CD14-positive monocyte (primary cell): ENCODE measurements at regions not wholly inside any gene's neighbourhood (a gene's known extent, or its start where the extent isn't known, plus 50 kb on each side); places are given as distances from the start of the nearest gene placed in this dataset.

Experiments used
- DNase-seq, 3 donors: peaks; one replicate each; pipeline ENCODE4 v3.0.0-alpha.2; 2011 to 2022
- H2AFZ ChIP-seq: 2 replicates; pipeline ENCODE4 v1.6.0; 2012; ENCODE audit warnings: mild to moderate bottlenecking, low read depth, low read length, inconsistent platforms; ENCODE audit not compliant: insufficient read depth, poor library complexity, severe bottlenecking
- H3K27ac ChIP-seq, 2 donors: 1 replicate in 1 of 2; 2 replicates in 1 of 2; pipeline ENCODE4 v1.5.1; 2012 to 2013; ENCODE audit warnings: low read length in 2 of 2, control low read depth in 1 of 2, inconsistent platforms in 1 of 2, low read depth in 1 of 2, mild to moderate bottlenecking in 1 of 2
- H3K27me3 ChIP-seq, 2 donors: one replicate each; pipeline versions ENCODE4 v1.6.0 to v1.6.1; 2011 to 2013; ENCODE audit warnings: low read length in 2 of 2; ENCODE audit not compliant: control insufficient read depth in 2 of 2, insufficient read depth in 2 of 2
- H3K36me3 ChIP-seq, 2 donors: replicated peaks in 1 of 2; 1 replicate in 1 of 2; 2 replicates in 1 of 2; pipeline versions ENCODE4 v1.5.1 to v1.6.1; 2012 to 2013; ENCODE audit warnings: low read length in 2 of 2, control low read depth in 1 of 2, inconsistent platforms in 1 of 2, mild to moderate bottlenecking in 1 of 2; ENCODE audit not compliant: insufficient read depth in 2 of 2, control insufficient read depth in 1 of 2
- H3K4me1 ChIP-seq, 2 donors: 1 replicate in 1 of 2; 2 replicates in 1 of 2; pipeline versions ENCODE4 v1.5.1 to v1.6.1; 2012 to 2013; ENCODE audit warnings: low read length in 2 of 2, control low read depth in 1 of 2, inconsistent platforms in 1 of 2, mild to moderate bottlenecking in 1 of 2, moderate library complexity in 1 of 2; ENCODE audit not compliant: insufficient read depth in 2 of 2, control insufficient read depth in 1 of 2
- H3K4me2 ChIP-seq: replicated peaks from 2 replicates; pipeline ENCODE3; 2012; ENCODE audit warnings: low read length, moderate library complexity, mild to moderate bottlenecking; ENCODE audit not compliant: poor library complexity, severe bottlenecking; ENCODE audit errors: extremely low read depth
- H3K4me3 ChIP-seq, 3 experiments: fragments of 200-600 bp in 1 of 3; sonication (generic) in 1 of 3; replicated peaks in 1 of 3; 1 replicate in 2 of 3; 2 replicates in 1 of 3; pipeline ENCODE4 v1.5.1; 2011 to 2013; ENCODE audit warnings: low read length in 3 of 3, mild to moderate bottlenecking in 3 of 3, control low read depth in 2 of 3, low read depth in 2 of 3, inconsistent platforms in 1 of 3, moderate library complexity in 1 of 3
- H3K79me2 ChIP-seq: 2 replicates; pipeline ENCODE4 v1.6.0; 2012; ENCODE audit warnings: mild to moderate bottlenecking, control low read depth, inconsistent platforms, low read length, moderate library complexity; ENCODE audit not compliant: insufficient read depth
- H3K9ac ChIP-seq: 2 replicates; pipeline ENCODE4 v1.6.0; 2017; ENCODE audit warnings: low read length, mild to moderate bottlenecking; ENCODE audit not compliant: insufficient read depth, poor library complexity, severe bottlenecking
- H3K9me3 ChIP-seq, 2 donors: replicated peaks in 1 of 2; 1 replicate in 1 of 2; 2 replicates in 1 of 2; pipeline versions ENCODE4 v1.5.1 to v1.6.1; 2012 to 2013; ENCODE audit warnings: low read length in 2 of 2, control low read depth in 1 of 2; ENCODE audit not compliant: control insufficient read depth in 1 of 2, insufficient read depth in 1 of 2
- H4K20me1 ChIP-seq: 2 replicates; pipeline ENCODE4 v1.6.0; 2012; ENCODE audit warnings: mild to moderate bottlenecking, low read length, control low read depth, moderate library complexity; ENCODE audit not compliant: insufficient read depth
- H3K27ac Mint-ChIP-seq, 7 donors: one replicate each; pipeline ENCODE4 v1.8.0; 2020; ENCODE audit warnings: mild to moderate bottlenecking in 7 of 7, mixed read lengths in 7 of 7, moderate library complexity in 6 of 7, inconsistent platforms in 2 of 7
- H3K27me3 Mint-ChIP-seq, 3 donors: one replicate each; pipeline ENCODE4 v1.8.0; 2021 to 2022; ENCODE audit warnings: low read depth in 3 of 3, mild to moderate bottlenecking in 3 of 3, mixed read lengths in 3 of 3, moderate library complexity in 3 of 3, inconsistent platforms in 1 of 3
- H3K36me3 Mint-ChIP-seq, 2 donors: one replicate each; pipeline ENCODE4 v1.8.0; 2020; ENCODE audit warnings: mixed read lengths in 2 of 2, inconsistent platforms in 1 of 2, mild to moderate bottlenecking in 1 of 2
- H3K4me1 Mint-ChIP-seq: one replicate; pipeline ENCODE4 v1.8.0; 2020; ENCODE audit warnings: mild to moderate bottlenecking, mixed read lengths
- H3K4me3 Mint-ChIP-seq, 2 donors: one replicate each; pipeline ENCODE4 v1.8.0; 2020; ENCODE audit warnings: mild to moderate bottlenecking in 2 of 2, mixed read lengths in 2 of 2, moderate library complexity in 1 of 2
- H3K9me3 Mint-ChIP-seq, 7 donors: one replicate each; pipeline ENCODE4 v1.8.0; 2020 to 2022; ENCODE audit warnings: mixed read lengths in 7 of 7, mild to moderate bottlenecking in 6 of 7, moderate library complexity in 6 of 7, inconsistent platforms in 2 of 7
- WGBS: methylation state at CpG from one replicate; pipeline ENCODE4 v1.1.5; 2013; ENCODE audit warnings: missing lambda C conversion rate; ENCODE audit not compliant: insufficient coverage; 5-methylcytosine and 5-hydroxymethylcytosine counted together
- intact Hi-C, 2 donors: fragments of 100-400 bp; cut with micrococcal nuclease; formaldehyde crosslinking; loops; one replicate each; pipeline versions ENCODE4 v1.15.0 to v1.15.1; 2023
- TF ChIP-seq, protein P1 (sequence below): fragments of 200-600 bp; IDR thresholded peaks from one replicate; pipeline ENCODE4 v1.8.0; 2022; ENCODE audit warnings: antibody characterized with exemption, mild to moderate bottlenecking

DNA sequence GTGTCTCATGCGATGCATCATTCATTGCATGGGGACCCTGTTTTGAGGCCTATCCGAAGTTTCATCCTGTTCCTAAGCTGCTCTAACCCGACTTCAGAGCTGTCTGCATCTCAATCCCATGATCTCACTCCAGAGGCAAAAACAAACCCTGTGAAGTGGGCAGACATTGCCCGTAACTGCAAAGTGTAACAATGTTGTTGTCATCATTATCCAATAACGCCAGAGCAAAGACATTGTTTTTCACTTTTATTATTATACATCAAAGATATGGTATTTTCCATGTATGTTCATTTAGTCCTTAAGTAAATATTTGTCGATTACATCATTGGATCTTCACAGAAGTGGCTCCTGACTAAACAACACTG, 246.7 kb downstream of the KLF6 start:
- intact Hi-C loops: no loop called here
- no peaks in the 10 kb centered on the region for H3K4me1 ChIP-seq
- no peak overlapping the region for H3K4me2 ChIP-seq
- TF ChIP-seq, protein P1, sequence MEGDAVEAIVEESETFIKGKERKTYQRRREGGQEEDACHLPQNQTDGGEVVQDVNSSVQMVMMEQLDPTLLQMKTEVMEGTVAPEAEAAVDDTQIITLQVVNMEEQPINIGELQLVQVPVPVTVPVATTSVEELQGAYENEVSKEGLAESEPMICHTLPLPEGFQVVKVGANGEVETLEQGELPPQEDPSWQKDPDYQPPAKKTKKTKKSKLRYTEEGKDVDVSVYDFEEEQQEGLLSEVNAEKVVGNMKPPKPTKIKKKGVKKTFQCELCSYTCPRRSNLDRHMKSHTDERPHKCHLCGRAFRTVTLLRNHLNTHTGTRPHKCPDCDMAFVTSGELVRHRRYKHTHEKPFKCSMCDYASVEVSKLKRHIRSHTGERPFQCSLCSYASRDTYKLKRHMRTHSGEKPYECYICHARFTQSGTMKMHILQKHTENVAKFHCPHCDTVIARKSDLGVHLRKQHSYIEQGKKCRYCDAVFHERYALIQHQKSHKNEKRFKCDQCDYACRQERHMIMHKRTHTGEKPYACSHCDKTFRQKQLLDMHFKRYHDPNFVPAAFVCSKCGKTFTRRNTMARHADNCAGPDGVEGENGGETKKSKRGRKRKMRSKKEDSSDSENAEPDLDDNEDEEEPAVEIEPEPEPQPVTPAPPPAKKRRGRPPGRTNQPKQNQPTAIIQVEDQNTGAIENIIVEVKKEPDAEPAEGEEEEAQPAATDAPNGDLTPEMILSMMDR: no peak
- no peak overlapping the region for H3K27ac Mint-ChIP-seq
- H3K27ac ChIP-seq: no peak overlapping the region
- H4K20me1 ChIP-seq: no peaks in the 10 kb centered on the region
- H3K9ac ChIP-seq: no peak overlapping the region
- no peaks in the 10 kb centered on the region for H3K9me3 Mint-ChIP-seq
- H3K79me2 ChIP-seq: no peaks in the 10 kb centered on the region
- H3K9me3 ChIP-seq: no peaks in the 10 kb centered on the region
- H3K27me3 Mint-ChIP-seq: peaks cover 0 to 2% (median 2%) of the 10 kb centered on the region in 3 donors
- H3K36me3 Mint-ChIP-seq: no peaks in the 10 kb centered on the region
- no peak overlapping the region for H2AFZ ChIP-seq
- no peak overlapping the region for H3K4me3 Mint-ChIP-seq
- no peak overlapping the region for H3K4me3 ChIP-seq
- no peaks in the 10 kb centered on the region for H3K4me1 Mint-ChIP-seq
- DNase-seq: no peak
- no peaks in the 10 kb centered on the region for H3K27me3 ChIP-seq
- no peaks in the 10 kb centered on the region for H3K36me3 ChIP-seq
- 77% methylated on average over 2 of the region's 6 CpGs for WGBS

DNA sequence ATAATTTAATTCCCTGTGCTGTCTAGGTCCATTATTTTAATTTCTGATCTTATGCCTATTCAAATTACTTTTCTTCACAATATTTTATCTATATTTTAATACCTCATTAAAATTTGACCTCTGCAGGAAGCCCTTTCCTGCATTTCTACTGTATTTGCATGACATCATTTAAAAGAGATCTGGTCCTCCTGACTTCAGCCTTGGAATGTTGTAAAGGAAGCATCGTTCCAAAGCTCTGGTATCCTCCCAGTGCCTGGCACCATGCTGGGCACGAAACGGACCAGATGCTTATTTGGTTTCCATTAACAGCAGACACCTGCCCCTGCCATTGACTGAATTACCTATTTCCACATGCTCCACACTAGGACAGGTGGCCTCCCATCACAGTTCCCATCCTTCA, 247.5 kb downstream of the KLF6 start:
- Histone ChIP-seq H3K4me2 (no peak overlapping the region), H3K4me3 (no peak overlapping the region), H2AFZ (no peak overlapping the region), H3K27me3 (no peaks in the 10 kb centered on the region), H4K20me1 (no peaks in the 10 kb centered on the region), H3K9ac (no peak overlapping the region), H3K9me3 (no peaks in the 10 kb centered on the region), H3K36me3 (no peaks in the 10 kb centered on the region), H3K4me1 (no peaks in the 10 kb centered on the region), H3K79me2 (no peaks in the 10 kb centered on the region), H3K27ac (no peak overlapping the region)
- Mint-ChIP-seq H3K27ac (no peak overlapping the region), H3K27me3 (peaks cover 0 to 2% (median 2%) of the 10 kb centered on the region in 3 donors), H3K4me3 (no peak overlapping the region), H3K36me3 (no peaks in the 10 kb centered on the region), H3K9me3 (no peaks in the 10 kb centered on the region), H3K4me1 (peaks cover 1% of the 10 kb centered on the region)
- intact Hi-C loops: no loop called here
- TF ChIP-seq, protein P1: no peak
- no peak for DNase-seq
- 96% methylated on average over 3 of the region's 3 CpGs for WGBS
